Fibroblast of pulmonary artery (primary cell): ENCODE measurements at regions not wholly inside any gene's neighbourhood (a gene's known extent, or its start where the extent isn't known, plus 50 kb on each side); places are given as distances from the start of the nearest gene placed in this dataset.

ENCODE experiments used
- DNase-seq: peaks from one replicate; pipeline ENCODE4 v3.0.0-alpha.2; 2010; ENCODE audit warnings: low read depth
- H3K4me3 ChIP-seq: replicated peaks from 2 replicates; pipeline ENCODE4 v1.5.1; 2011; ENCODE audit warnings: low read depth, mild to moderate bottlenecking, control low read depth, low read length, moderate library complexity
- CTCF ChIP-seq: IDR thresholded peaks from 2 replicates; pipeline ENCODE4 v1.5.1; 2011; ENCODE audit warnings: mild to moderate bottlenecking, control low read depth, low read length, inconsistent platforms; ENCODE audit errors: missing control alignments

- no peak for TF ChIP-seq CTCF
- DNase-seq, result no peak
- H3K4me3 ChIP-seq, result no peak overlapping the region
These were observed 319.2 kb downstream of the NSG2 start for GRCh38 chr5:174364676-174365075.

- peak; percentile 29 for DNase-seq
- TF ChIP-seq CTCF, result no peak
- H3K4me3 ChIP-seq, result no peak overlapping the region
These were observed 326.1 kb downstream of the NSG2 start for GRCh38 chr5:174371600-174372094.

- H3K4me3 ChIP-seq, result no peak overlapping the region
- TF ChIP-seq CTCF, result no peak
- no peak for DNase-seq
These were observed 328.7 kb downstream of the NSG2 start for GRCh38 chr5:174374206-174374605.

- TF ChIP-seq CTCF, result no peak
- H3K4me3 ChIP-seq, result no peak overlapping the region
- DNase-seq, result no peak
These were observed 330.6 kb downstream of the NSG2 start for GRCh38 chr5:174376056-174376455.

GRCh38 chr5:174376726-174377373 is 331.3 kb downstream of the NSG2 start:
- H3K4me3 ChIP-seq, result no peak overlapping the region
- TF ChIP-seq CTCF, result no peak
- no peak for DNase-seq

- TF ChIP-seq CTCF, result no peak
- no peak overlapping the region for H3K4me3 ChIP-seq
- no peak for DNase-seq
These were observed 332.8 kb downstream of the NSG2 start for GRCh38 chr5:174378121-174378874.
